COR-L47 (cell line): ENCODE measurements at regions not wholly inside any gene's neighbourhood (a gene's known extent, or its start where the extent isn't known, plus 50 kb on each side); places are given as distances from the start of the nearest gene placed in this dataset.
"Not testable (repeated sequence)": the region's sequence is repeated elsewhere in the genome, so short reads cannot be mapped to it uniquely, and the experiment has no call there.

Source experiments
- DNase-seq: peaks from one replicate; lab custom pipeline; 2025; lab: John Stamatoyannopoulos, UW

DNA sequence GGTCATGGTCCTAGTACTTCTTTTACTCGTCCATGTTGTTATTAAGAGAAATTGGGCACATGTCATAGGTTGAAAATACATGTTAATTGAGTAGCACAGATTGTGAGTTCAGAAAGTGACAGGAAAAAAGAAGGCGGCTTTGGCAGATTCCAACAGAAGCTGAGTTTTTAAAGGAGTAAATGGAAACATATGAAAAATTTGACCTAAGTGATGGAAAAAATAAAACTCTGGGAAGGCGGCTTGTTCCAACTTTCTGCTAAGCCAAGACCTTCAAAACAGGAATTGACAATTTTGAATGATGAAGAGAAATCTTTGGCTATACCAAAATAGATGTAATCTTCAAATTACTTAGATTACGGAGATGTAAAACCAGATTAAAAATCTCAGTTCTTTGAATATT is 868.0 kb downstream of the EPHA4 start:
- no peak for DNase-seq

DNA sequence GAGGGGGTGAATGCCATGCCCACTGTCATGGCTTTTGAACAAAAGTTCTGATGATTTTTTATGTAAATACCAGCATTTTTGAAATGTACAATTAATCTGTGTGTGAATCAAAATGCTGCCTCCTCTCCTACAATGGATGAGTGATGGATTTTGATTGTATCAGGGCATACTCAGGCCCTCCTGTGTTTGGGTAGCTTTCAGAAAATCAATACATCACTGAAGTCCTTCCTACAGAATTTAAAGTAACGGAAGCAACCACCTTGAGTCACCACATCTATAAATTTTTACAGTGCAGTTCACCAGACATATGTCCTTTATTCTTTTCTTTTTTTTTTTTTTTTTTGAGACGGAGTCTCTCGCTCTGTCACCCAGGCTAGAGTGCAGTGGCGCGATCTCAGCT is 867.3 kb downstream of the EPHA4 start:
- DNase-seq, result no peak

DNA sequence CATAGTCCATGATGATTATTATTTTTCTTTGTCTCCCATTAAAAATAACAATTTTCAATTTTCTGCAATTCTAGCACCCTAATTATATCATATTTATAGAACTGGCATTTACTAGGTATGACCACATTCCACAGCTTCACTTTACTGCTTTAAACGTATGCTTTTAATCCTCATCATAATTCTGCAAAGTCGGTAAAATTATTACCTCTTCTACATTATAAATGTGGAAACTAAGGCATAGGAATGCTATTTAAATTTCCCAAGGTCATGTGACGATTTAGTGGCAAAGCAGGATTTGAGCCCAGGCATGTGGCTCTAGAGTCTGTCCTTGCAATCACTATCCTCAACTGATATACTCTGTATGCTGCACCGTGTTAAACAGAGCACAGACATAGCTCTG is 866.4 kb downstream of the EPHA4 start:
- no peak for DNase-seq

DNA sequence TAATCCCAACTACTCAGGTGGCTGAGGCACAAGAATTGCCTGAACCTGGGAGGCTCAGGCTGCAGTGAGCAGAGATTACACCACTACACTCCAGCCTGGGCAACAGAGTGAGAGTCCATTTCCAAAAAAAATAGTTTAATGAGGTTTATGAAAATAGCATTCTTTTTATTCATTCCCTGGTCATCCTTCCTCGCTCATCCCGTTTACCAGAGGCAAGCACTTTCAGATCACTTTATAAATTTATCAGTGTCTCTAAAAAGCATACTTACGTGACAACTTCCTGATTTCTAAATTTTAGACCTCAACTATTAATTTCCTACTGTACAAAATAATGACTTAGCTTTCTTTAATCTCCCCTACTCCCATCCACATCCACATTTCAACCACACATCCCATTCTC is 864.8 kb downstream of the EPHA4 start:
- DNase-seq, result no peak

DNA sequence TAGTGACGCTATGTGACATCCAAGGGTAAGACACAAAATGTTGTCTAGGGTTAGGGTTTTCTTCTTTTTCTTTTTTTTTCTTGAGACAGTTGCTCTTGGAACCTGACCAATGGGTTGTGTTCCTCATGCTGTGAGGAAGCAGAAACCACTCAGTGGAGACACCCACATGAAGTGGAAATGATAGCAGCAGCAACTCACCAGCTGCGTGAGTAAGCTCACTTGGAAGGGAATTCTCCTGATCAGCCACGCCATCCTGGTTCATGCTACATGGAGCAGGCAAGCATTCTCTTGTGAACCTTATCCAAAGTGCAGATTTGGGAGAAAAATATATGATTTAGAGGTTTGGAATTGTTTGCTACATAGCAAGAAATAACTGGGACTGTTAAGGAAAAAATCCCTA is 863.7 kb downstream of the EPHA4 start:
- no peak for DNase-seq

DNA sequence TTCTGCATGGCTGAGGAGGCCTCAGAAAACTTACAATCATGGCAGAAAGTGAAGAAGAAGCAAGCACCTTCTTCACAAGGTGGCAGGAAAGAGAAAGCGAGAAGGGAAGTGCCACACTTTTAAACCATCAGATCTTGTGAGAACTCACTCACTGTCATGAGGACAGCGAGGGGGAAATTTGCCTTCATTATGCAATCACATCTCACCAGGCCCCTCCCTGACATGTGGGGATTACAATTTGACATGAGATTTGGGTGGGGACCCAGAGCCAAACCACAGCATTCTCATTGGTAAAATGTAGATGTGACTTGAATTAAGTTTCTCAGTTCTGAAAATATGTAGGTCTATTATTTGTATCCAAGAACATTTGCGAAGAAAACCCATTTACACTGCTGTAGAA is 854.8 kb downstream of the EPHA4 start:
- DNase-seq, result no peak

DNA sequence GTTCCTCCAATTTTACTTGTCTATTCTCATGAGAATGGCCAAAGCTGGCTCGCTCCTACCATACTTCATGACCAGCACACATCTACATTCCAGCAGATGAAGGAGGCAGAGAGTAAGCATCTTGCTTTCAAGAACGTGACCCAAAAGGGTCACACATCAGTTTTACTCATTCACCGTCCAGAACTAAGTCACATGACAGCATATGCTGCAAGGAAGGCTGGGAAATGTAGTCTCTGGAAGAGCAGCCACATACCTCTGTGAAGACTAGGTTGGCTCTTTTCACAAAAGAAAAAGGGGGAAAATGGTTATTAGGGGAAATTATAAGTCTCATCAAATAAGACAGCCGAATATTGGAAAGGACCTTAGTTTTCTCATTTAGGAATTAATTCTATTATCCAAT is 835.3 kb downstream of the EPHA4 start:
- DNase-seq, result no peak

DNA sequence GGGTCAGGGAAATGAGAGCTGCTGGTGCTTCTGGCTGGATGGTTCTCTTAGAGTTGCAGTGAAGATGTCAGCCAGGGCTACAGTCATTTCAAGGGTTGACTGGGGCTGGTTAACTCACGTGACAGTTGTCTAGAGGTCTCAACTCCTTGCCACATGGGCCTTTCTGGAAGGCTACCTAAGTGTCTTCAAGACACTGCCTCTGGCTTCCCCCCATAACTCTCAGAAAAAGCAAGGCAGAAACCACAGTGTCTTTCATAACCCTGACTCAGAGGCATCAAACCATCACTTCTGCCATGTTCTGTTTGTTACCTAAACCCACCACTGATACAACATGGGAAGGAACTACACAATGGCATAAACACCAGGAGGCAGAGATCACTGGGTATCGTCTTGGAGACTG is 828.9 kb downstream of the EPHA4 start:
- DNase-seq, result no peak

DNA sequence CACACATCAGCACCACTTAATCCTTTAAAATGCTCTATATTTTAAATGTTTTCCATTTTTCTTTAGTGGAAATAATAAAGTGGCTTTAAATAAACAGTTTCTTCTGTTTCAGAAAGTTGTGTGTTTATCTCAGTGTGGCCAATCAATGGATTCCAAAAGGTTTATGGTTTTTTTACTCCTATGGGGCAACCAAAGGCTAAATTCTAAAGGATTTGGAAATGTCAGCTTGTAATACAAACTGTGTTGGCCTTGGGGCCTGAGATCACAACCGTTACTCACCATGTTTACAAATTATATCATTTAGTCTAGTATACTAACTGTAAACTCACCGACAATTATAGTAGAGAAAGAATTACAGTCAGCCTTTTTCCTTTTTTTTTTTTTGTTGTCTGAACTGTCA is 827.2 kb downstream of the EPHA4 start:
- DNase-seq, result no peak

DNA sequence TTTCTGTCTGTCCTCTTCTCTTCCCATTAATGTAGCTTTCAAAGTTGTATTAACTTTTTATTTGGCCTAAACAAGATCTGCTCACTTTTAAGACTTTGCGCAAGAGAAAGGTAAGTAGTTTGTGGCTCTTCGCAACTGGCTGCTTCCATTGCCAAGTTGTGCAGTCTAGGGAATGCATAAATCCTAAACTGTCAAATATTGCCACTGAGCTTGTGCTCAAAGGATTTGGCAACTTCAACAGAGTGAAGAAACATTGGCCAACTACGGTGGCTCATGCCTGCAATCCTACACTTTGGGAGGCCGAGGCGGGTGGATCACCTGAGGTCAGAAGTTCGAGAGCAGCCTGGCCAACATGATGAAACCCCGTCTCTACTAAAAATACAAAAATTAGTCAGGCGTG is 826.4 kb downstream of the EPHA4 start:
- DNase-seq, result no peak

DNA sequence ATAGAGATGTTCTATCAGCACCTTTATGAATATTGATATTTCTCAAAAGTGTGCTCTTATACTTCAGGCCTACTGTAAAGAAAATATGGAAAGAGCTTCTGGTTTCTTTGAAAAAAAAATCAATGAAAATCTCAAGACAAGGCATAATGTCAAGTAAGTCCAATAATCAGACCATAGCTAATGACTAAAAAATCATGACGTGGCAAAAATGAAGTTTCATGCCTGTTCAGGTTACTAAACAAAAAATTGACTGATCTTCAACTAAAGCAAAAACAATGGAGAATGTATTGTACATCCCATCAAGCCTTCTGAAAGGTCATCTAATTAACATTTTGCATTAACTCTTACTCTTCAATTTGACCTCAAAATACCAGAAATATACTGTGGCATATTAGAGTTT is 824.4 kb downstream of the EPHA4 start:
- DNase-seq, result no peak

DNA sequence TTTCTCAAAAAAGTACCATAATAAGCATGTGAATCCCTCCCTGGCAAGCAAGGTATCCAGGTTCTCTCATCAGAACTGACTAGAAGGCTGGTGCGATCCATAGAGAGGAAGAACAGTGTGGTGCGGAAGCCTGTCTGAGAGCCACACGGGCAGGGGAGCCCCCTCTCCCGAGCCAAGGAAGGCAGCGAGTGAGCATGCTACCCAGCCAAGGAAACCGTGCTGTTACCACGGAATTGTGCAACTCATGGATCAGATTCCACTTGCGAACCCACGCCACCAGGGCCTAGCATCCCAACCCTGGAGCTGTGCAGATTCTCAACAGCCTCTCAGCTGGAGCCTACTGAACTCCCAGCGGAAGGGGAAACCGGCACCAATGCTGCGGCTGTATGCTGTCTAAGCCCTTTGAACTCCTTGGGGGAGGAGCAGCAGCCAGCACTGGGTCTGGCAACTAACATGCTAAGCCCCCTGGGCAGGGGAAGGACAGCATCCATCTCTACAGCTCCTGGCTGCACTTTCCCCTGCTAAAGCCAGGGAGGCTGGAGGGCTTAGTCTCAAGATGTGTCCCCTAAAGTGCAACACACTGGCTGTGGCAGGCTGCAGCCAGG is 823.1 kb downstream of the EPHA4 start:
- no peak for DNase-seq

DNA sequence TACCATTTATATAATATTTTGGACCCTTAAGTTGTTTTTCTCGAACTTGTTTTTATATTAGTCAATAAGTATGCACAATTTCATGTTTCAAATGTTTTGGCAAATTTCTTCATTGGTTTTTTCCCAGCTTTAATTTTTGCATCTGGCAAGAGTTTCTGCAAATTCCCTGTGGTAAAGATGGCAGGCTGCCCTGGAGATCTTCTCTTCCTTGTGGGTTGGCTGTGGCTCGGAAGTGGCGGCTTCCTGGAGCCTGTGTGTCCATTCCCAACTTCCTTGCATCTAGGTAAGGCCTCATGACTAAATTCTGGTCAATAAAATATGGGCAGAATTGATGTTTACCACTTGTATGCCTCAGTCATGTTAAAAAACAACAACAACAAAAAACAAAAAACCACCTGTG is 818.6 kb downstream of the EPHA4 start:
- DNase-seq, result no peak

DNA sequence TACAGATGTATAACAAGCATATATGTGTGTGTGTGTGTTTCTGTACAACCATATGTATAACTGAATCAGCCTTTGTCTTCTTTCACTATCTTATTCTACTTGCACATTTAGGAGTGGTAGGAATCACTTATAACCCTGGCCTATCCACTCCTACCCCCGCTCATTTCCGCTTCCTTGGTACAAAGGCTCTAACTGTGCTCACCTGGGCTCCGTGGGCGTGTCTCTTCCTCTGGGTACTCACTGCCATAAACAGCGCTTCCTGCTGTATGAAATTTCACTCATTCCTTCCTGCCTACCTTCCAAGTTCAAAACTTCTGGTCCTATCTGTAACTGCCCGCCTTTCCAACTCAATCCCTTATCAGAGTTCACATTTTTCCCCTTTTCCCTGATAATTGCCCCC is 815.5 kb downstream of the EPHA4 start:
- no peak for DNase-seq

DNA sequence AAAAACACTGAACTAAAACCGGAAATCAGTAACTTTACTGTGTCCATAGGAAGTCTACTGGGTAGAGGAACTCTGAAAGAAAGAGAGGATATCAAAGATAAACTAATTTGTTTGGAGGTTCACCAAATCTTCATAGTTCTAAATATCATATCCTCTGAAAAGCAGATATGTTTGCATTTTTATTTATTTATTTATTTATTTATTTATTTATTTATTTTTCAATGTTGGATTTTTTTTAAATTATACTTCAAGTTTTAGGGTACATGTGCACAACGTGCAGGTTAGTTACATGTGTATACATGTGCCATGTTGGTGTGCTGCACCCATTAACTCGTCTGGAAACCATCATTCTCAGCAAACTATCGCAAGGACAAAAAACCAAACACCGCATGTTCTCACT is 813.7 kb downstream of the EPHA4 start:
- DNase-seq, result not testable (repeated sequence)

DNA sequence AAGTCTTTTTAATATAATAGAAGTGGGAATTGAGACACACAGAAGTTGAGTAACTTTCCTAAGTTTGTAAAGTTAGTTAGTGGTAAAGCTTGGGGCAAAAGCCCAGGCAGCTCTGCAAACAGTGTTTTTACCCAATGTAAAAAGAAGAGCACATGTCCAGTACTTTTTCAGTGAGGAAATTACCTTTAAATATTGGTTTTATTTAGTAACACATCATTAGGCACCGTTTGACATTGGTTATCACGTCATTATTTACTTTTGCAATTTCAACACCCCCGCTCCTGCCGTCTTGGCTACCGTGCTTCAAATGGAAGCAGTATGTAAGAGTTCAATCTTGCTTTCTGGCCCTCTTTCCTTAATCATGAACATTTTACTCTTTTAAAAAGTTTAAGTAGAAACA is 807.9 kb downstream of the EPHA4 start:
- no peak for DNase-seq

DNA sequence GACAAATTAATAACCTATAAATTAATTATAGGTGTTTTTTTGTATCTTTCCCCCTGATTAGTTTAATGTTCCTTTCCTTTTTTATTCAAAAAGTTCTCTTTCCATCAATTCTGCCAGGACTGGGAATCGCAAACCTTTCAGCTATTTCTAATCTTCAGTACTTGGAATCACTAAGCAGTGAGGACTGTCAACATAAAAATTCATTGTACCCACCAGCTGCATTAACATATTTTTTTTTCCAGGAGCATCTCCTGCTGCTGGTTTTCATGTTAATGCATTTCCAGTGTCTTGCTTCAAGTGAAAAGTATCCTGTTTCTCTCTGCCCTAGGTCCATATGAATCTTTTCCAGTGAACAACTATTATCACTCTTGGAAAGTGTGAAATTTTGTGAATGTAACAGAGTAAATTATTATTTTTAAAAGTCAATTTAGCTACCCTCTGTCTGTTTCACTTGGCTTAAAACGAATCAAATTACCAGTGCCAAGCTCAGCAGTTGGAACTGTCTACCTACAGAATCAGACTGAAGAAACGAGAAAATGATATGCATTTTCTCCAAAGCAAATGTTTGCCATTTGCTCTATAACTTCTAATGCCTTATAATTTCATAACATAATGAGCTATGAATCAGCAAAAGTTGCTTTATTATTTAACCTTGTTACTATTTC is 804.4 kb downstream of the EPHA4 start:
- DNase-seq, result no peak

DNA sequence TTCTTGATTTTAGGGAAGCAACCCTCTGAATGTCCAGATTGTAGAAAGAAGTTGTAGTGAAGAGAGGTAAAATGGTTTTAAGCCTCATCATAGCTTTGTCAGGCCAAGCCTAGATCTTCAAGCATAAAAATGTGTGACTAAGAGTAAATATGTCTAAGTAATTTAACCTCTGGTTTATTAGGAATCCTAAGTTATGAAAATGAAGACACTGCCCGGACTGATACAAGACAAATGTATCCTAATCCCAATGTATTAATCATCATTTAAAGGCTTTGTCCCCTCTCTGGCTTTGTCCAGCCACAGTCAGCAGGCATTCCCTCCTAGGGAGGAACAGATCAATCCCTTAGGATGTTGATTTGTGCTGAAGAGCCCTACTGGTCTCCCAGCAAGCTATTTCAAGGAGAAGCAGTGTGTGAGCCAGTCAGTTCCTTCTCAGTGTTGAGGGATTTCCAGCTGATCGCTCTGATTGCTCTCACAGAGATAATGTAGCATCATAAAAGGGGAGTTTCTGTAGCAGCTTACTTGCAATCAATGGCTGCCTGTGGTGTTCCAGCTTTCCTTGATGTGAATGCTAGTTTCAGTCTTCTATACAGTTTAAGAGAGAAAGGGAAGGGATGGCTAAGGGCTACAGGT is 796.1 kb downstream of the EPHA4 start:
- peak; percentile 21 for DNase-seq

DNA sequence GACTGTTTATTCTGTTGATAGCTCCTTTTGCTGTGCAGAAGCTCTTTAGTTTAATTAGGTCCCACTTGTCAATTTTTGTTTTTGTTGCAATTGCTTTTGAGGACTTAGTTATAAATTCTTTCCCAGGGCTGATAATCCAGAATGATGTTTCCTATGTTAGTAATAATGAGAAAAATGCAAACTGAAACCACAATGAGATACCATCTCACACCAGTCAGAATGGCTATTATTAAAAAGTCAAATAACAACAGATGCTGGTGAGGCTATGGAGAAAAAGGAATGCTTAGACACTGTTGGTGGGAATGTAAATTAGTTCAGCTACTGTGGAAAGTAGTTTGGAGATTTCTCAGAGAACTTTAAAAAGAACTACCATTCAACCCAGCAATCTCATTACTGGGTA is 793.0 kb downstream of the EPHA4 start:
- DNase-seq, result not testable (repeated sequence)

DNA sequence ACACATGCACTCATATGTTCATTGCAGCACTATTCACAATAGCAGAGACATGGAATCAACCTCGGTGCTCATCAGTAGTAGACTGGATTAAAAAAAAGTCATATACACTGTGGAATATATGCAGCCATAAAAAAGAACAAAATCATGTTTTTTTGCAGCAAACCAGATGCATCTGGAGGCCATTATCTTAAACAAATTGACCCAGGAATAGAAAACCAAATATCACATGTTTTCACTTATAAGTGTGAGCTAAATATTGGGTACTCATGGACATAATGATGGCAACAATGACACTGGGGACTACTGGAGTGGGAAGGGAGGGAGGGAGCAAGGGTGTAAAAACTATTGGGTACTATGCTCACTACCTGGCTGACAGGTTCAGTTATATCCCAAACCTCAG is 792.6 kb downstream of the EPHA4 start:
- DNase-seq, result no peak

DNA sequence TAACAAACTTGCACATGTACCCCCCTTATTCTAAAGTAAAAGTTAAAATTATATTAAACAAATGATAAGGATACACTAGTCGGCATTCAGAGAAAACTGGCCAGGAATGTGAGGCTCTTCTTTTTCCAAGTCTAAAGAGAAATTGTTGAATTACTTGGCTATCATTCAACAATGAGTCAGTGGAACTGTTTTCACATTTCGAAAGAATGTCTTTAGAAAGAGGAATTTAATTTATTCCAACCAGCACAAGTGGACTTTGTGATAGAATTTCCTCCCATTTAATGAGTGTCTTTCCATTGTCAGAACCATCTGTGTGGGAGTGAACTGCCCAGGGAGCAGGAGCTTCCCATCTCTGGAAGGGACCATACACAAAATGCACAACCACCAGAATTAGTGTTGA is 792.2 kb downstream of the EPHA4 start:
- no peak for DNase-seq

DNA sequence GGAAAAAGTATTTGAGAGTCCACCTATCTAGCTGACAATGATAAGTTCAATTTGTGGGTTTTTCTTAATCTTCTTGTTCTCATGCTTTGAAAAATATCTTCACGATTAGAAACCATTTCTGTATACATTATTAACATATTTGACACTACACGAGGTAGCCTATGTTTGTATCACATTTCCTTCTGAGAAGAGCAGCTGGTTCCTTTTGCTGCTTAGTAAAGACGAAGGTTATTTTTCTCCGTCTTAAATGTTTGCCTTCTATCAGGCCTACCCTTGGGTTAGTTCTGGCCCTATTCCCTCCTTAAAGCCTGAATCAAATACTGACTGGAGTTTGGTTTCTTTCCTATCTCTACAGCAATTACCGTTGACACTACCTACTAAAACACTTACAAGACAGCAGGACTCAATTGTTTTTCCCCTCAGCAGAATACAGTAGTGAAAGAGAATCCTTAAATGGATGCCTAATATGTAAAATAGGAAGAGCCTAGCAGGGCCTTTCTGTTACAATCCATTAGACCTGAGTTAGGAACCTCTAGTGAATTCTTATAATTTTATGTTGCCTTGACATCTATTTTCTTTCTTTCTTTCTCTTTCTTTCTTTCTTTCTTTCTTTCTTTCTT is 790.4 kb downstream of the EPHA4 start:
- DNase-seq, result no peak

DNA sequence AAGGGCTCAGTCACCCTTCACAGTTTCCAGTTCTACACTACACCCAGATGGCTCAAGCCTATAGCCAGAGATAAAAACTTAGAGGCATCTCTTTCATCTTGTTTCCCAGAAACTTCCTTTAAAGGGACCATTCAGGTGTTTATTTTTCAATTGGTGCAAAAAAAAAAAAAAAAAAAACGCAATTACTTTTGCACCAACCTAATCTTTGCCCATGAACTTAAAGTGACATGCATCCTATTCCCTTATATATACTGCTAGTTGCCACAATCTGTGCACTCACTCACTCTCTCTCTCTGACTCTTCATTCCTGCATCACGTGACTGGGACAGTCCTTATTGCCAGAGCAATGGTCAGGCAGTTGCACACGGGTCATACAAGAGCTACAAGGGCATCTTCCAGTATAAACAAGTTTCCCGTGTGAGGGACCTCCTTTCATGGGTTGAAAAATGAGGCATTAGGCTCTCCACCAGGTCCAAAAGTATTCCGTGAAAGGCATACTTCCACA is 789.4 kb downstream of the EPHA4 start:
- DNase-seq, result no peak
